GM12891 (cell line): ENCODE measurements at regions not wholly inside any gene's neighbourhood (a gene's known extent, or its start where the extent isn't known, plus 50 kb on each side); places are given as distances from the start of the nearest gene placed in this dataset.

Source experiments
- DNase-seq: peaks from one replicate; pipeline ENCODE4 v3.0.0; 2011; ENCODE audit warnings: low spot score; ENCODE audit not compliant: insufficient read length
- FAIRE-seq: peaks from 2 replicates; lab custom pipeline; 2011; peaks lifted over from hg19 to GRCh38; lab: Jason Lieb, UNC
- PAX5 ChIP-seq: IDR thresholded peaks from 2 replicates; pipeline ENCODE4 v1.6.1; 2011; ENCODE audit warnings: low read length, moderate library complexity, mild to moderate bottlenecking; ENCODE audit not compliant: insufficient read depth, severe bottlenecking
- POLR2A ChIP-seq: IDR thresholded peaks from 2 replicates; pipeline ENCODE4 v1.6.1; 2011; ENCODE audit warnings: low read depth, low read length, control low read depth
- POLR2AphosphoS5 ChIP-seq: IDR thresholded peaks from 2 replicates; pipeline ENCODE4 v1.6.1; 2011; ENCODE audit warnings: low read depth, low read length, control low read depth
- POU2F2 ChIP-seq: IDR thresholded peaks from 2 replicates; pipeline ENCODE4 v1.6.1; 2011; ENCODE audit warnings: low read depth, mild to moderate bottlenecking, control low read depth, low read length, moderate library complexity
- SPI1 ChIP-seq: IDR thresholded peaks from 2 replicates; pipeline ENCODE4 v1.6.1; 2011; ENCODE audit warnings: low read depth, low read length, control low read depth
- TAF1 ChIP-seq: IDR thresholded peaks from 2 replicates; pipeline ENCODE4 v1.6.1; 2011; ENCODE audit warnings: low read depth, low read length, control low read depth

DNA sequence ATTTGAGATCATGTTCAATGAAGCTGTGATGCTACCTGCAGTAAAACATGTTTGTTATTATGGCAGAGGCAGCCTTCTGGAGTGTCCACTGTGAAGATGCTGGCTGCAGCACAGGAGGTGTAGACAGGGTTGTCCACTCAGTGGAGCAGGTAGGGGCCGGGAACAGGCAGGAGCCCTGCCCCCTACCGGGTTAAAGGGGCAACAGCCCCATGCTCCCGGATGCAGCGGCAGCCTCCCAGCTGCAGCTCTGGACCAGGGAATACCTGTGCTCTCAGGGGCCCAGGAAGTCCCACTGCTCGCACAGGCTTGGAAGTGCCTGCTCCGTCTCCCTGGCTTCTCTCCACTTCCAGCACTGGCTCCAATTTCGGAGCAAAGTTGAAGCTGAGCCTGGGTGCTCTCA lies 401.6 kb downstream of the FOXG1 start:
- FAIRE-seq (no peak), DNase-seq (no peak)
- TF ChIP-seq SPI1 = no peak
- no peak for TF ChIP-seq PAX5
- no peak for TF ChIP-seq POLR2AphosphoS5
- TF ChIP-seq POU2F2 = no peak

DNA sequence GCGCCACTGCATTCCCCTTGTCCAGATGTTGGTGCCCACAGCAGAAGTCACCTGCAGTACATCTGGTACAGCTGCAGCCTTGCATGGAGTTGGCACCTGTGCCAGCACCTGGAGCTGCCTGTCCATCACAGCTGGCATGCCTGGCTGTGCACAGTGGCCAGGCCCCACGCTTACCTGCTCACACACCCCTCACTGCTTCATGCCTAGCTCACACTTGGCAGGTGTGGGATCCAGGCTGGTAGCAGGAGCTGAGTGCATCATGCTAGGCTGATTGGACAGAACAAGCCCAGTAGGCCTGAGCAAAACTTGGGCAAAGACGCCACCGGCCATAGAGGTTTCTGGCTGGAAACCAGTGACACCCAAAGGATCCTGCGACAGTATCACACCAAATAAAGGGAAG lies 402.8 kb downstream of the FOXG1 start:
- FAIRE-seq (no peak), DNase-seq (no peak)
- TF ChIP-seq SPI1 (no peak), PAX5 (no peak), POU2F2 (no peak), POLR2AphosphoS5 (no peak), TAF1 (no peak), POLR2A (no peak)

DNA sequence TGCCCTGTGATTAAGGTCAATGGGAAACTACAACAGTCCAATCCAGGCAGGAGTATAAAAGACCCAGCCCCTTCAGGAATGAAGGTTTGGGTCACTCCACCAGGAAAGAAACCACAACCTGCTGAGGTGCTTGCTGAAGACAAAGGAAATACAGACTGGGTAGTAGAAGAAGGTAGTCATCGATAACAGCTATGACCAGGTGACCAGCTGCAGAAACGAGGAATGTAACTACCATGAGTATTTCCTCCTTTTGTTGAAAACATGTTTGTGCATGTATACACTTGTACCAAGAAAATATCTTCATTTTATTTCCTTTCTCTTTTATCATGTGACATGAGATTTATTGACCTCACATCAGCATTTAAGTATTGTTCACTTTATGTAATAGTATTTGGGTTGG lies 409.1 kb downstream of the FOXG1 start:
- TF ChIP-seq PAX5 (no peak), POLR2A (no peak), POLR2AphosphoS5 (no peak), POU2F2 (no peak), SPI1 (no peak), TAF1 (no peak)
- no peak for FAIRE-seq
- no peak for DNase-seq

DNA sequence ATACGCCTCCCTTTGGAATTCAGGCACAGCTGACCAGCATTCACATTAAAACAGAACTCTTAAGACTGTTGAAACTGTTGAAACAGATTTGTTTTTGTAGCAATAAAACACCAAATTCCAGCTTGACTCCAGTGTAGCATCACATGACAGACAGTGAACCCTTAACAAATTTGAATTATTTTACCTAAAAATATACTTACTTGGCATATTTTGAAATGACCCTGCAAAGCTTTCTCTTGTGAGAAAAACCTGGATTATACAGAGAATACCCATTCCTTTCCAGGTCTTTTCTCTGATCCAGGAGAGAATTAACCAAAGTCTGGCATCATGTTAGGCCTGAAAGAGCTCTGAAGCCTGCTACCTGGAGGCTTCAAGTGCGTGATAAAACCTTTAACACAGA lies 410.3 kb downstream of the FOXG1 start:
- DNase-seq = no peak
- TF ChIP-seq SPI1 (no peak), PAX5 (no peak), POLR2AphosphoS5 (no peak), TAF1 (no peak), POLR2A (no peak), POU2F2 (no peak)
- FAIRE-seq = no peak

DNA sequence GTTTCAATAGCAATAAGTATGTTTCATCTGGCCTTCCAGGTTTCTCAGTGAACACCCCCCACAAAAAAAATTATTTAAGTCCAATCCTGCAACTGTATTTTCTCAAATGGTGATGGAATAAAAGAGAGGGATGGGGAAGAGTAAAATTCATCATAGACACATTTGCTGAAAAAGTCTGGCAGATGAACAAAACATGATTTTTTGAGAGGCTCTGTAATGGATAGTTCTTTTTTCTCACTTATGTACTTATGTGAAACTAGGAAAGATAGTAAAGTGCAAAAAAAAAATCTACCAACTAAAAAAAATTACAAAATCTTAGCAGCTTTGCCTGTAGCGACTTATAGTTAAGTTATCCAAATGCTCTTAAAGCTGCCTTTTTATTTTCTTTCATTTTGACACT lies 412.4 kb downstream of the FOXG1 start:
- no peak for DNase-seq
- FAIRE-seq = no peak
- TF ChIP-seq POLR2A (no peak), PAX5 (no peak), SPI1 (no peak), POU2F2 (no peak), TAF1 (no peak), POLR2AphosphoS5 (no peak)

DNA sequence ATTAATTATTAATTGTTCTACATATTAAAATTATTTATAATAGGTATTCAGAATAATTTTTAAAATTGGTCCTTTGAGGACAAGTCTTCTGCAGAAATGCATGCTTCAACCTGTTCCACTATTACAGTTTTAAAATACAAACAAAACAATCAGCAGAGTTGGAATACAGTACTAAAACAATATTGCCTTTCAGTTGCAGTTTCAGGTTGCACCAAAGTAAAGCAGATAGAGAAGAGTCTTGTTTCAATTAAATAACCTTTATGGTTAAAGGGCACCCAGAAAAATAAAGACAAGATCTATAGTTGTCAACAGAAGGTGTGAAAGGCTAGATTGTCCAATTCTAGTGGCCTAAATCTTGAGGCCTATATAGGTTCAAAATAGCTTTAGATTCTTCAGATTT lies 424.5 kb downstream of the FOXG1 start:
- no peak for FAIRE-seq
- TF ChIP-seq POU2F2 (no peak), TAF1 (no peak), PAX5 (no peak), POLR2A (no peak), SPI1 (no peak), POLR2AphosphoS5 (no peak)
- DNase-seq = no peak

DNA sequence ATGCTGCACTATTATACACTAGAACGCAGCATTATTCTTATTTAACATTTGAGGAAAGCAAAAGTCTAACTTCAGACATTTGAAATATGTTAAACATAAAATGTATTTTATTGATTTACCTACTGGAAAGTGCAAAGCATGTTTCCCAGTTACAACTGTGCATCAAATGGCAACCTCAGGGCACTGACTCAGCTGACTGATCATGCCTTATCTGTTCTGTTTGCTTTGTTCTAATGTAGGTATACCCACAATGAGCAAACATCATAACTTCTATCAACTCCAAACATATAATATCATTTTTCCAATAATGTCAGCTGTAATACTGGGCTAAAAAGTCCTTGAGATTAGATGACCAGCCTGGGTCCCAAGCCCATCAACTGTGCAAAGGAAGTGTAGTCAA lies 431.0 kb downstream of the FOXG1 start:
- DNase-seq (no peak), FAIRE-seq (no peak)
- TF ChIP-seq SPI1 (no peak), PAX5 (no peak), TAF1 (no peak), POLR2AphosphoS5 (no peak), POLR2A (no peak), POU2F2 (no peak)

DNA sequence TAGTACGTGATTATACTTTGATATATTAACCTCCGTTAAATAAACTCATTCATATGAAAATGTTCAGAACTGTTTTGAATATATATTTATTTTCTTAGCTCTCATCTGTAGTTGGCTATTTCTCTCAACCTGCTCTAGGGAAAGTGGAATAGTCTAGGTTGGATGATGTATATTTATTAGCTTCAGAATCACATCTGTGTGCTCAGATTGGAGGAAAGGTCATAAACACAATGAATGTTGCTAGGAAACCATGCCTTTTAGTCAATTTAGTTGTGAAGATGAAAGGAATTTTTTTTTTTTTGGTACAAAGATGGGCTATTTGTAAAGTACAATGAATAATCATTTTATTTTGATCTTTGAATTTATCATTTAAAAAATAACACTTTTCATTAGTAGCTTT lies 439.1 kb downstream of the FOXG1 start:
- DNase-seq (no peak), FAIRE-seq (no peak)
- no peak for TF ChIP-seq SPI1

DNA sequence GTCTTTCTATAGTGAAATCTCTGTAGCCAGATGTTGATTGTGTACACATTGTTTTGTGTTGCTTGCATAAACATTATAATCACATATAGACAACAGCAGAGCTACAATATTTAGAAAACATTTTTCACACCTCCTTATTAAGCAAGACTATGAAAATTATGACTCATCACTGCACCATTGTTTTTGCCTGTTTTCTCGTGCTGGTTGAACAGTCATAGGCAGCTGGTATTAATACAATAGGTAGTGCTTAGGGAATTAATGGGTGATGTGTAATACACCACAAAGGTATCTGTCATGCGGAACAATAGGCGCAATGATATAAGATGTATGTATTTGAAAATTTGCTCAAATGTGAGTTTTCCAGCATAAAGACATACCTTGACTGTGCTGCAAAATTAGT lies 449.3 kb downstream of the FOXG1 start:
- FAIRE-seq (no peak), DNase-seq (no peak)
- no peak for TF ChIP-seq TAF1
- TF ChIP-seq POU2F2 = no peak
- no peak for TF ChIP-seq PAX5
- TF ChIP-seq SPI1 = no peak
- TF ChIP-seq POLR2AphosphoS5 = no peak
- no peak for TF ChIP-seq POLR2A

DNA sequence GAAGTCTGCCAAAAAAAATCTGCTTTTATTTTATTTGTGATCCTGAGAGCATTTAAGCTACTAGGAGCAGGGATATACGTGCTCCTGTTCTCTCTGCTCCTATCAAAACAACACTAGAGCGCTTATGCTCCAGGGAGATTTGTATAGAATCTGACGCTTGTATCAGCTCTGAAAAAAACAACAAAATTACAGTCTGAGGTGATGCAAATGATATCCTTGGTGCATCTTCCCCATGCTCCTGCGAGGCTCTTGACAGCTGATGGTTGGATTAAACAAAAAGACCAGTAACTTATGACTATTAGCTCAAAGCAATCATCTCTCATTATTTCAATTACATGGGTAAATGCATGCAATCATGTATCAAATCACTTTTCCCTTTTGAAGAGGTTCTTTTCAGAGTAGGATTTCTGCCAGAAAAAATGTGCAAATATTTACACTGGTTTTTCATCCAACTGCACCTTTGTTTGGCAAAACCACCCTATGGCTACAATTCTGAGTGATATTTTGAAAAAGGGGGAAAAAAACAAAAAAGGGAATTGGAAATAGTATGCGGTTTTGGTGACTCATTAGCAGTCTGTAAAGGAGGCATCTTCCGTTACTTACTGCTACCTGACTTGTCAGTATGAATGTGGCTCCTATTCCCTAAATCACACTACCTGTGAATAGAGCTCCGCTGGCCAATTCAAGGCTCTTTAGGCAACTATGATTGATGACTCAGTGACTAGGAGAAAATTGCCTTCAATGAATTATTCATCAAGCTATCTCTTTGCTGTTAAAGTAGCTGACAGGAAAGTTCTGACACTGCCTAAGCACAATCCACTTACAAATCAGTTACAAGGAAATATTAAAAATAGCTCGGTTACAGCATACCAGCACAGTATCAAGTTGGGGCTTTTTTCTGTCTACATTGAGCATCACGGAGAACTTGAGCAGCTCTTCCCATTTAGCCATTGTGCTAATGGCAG lies 450.0 kb downstream of the FOXG1 start:
- FAIRE-seq (no peak), DNase-seq (no peak)
- no peak for TF ChIP-seq POU2F2
- TF ChIP-seq POLR2A = no peak
- no peak for TF ChIP-seq TAF1
- peak; percentile 88 for TF ChIP-seq SPI1
- no peak for TF ChIP-seq POLR2AphosphoS5
